HG02610 (cell line): ENCODE measurements at regions not wholly inside any gene's neighbourhood (a gene's known extent, or its start where the extent isn't known, plus 50 kb on each side); places are given as distances from the start of the nearest gene placed in this dataset.

Experiments
- ATAC-seq: cut with Tn5 transposase; IDR thresholded peaks from one replicate; pipeline ENCODE4 v1.9.1; 2021; ENCODE audit warnings: mild to moderate bottlenecking, moderate library complexity; ENCODE audit not compliant: unreplicated experiment

- no peak for ATAC-seq
Measured at GRCh38 chr6:151753581-151753980, 53.9 kb upstream of the ESR1 start.

DNA sequence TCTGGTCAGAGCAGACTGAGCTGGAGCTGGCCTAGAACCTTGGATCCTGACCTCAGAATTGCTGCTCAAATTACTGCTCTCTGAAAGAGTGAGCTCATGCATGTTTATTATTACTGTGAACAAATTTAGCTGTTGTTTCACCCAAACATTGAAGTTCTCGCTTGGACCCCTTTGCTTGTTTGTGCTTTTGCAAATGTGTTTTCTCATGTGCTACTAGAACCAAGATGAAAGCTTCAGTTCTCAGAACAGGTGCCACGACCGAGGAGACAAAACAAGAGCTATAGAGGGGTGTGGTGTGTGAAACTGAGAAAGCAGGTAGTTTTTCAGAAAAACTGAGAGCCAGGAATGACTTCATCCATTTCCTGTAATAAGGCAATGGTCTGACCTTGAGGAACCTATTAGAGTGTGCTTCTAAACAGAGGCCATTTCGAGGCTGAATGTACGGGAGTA lies 50.0 kb upstream of the ESR1 start:
- peak; percentile 98 for ATAC-seq
